ENCODE measurements at regions not wholly inside any gene's neighbourhood (a gene's known extent, or its start where the extent isn't known, plus 50 kb on each side); places are given as distances from the start of the nearest gene placed in this dataset.

- Histone ChIP-seq H3K4me1 (no peaks in the 10 kb centered on the region), H3K4me3 (no peak overlapping the region), H3K9me3 (no peaks in the 10 kb centered on the region), H3K27me3 (no peaks in the 10 kb centered on the region), H3K27ac (no peak overlapping the region), H3K36me3 (no peaks in the 10 kb centered on the region)
- TF ChIP-seq POLR2A (IDR thresholded peaks at IDR 0.05) (no peak), POLR2AphosphoS5 (IDR thresholded peaks at IDR 0.05; ENCODE audit: insufficient read depth in 1 of 2, low read depth in 1 of 2) (no peak), CTCF (IDR thresholded peaks at IDR 0.05) (no peak)
- intact Hi-C loops (cut with DNase I) = no loop called here
- no peak for DNase-seq (ENCODE audit: extremely low spot score in 2 of 2)
Observed at GRCh38 chr10:128612195-128612594, 486.0 kb upstream of the MKI67 start.

- intact Hi-C loops (cut with DNase I) = no loop called here
- no peak overlapping the region for H3K27ac ChIP-seq
- H3K9me3 ChIP-seq = no peaks in the 10 kb centered on the region
- H3K27me3 ChIP-seq = no peaks in the 10 kb centered on the region
- H3K36me3 ChIP-seq = no peaks in the 10 kb centered on the region
- TF ChIP-seq CTCF (IDR thresholded peaks at IDR 0.05) (no peak), POLR2AphosphoS5 (IDR thresholded peaks at IDR 0.05; ENCODE audit: insufficient read depth in 1 of 2, low read depth in 1 of 2) (no peak), POLR2A (IDR thresholded peaks at IDR 0.05) (no peak)
- H3K4me3 ChIP-seq = no peak overlapping the region
- no peak for DNase-seq (ENCODE audit: extremely low spot score in 2 of 2)
- H3K4me1 ChIP-seq = no peaks in the 10 kb centered on the region
Observed at GRCh38 chr10:128612631-128613030, 486.4 kb upstream of the MKI67 start.

GRCh38 chr10:128614016-128614605 lies 487.9 kb upstream of the MKI67 start:
- H3K27me3 ChIP-seq = no peaks in the 10 kb centered on the region
- no peaks in the 10 kb centered on the region for H3K9me3 ChIP-seq
- H3K4me3 ChIP-seq = no peak overlapping the region
- intact Hi-C loops (cut with DNase I) = no loop called here
- no peak overlapping the region for H3K27ac ChIP-seq
- DNase-seq (ENCODE audit: extremely low spot score in 2 of 2) = no peak
- H3K36me3 ChIP-seq = no peaks in the 10 kb centered on the region
- TF ChIP-seq CTCF (IDR thresholded peaks at IDR 0.05) (no peak), POLR2AphosphoS5 (IDR thresholded peaks at IDR 0.05; ENCODE audit: insufficient read depth in 1 of 2, low read depth in 1 of 2) (no peak), POLR2A (IDR thresholded peaks at IDR 0.05) (no peak)
- H3K4me1 ChIP-seq = no peaks in the 10 kb centered on the region

GRCh38 chr10:128614802-128615553 lies 488.8 kb upstream of the MKI67 start:
- H3K4me3 ChIP-seq = no peak overlapping the region
- no peaks in the 10 kb centered on the region for H3K4me1 ChIP-seq
- no peaks in the 10 kb centered on the region for H3K36me3 ChIP-seq
- H3K27ac ChIP-seq = no peak overlapping the region
- no peak for DNase-seq (ENCODE audit: extremely low spot score in 2 of 2)
- TF ChIP-seq CTCF (IDR thresholded peaks at IDR 0.05) (no peak), POLR2AphosphoS5 (IDR thresholded peaks at IDR 0.05; ENCODE audit: insufficient read depth in 1 of 2, low read depth in 1 of 2) (no peak), POLR2A (IDR thresholded peaks at IDR 0.05) (no peak)
- H3K27me3 ChIP-seq = no peaks in the 10 kb centered on the region
- intact Hi-C loops (cut with DNase I) = no loop called here
- H3K9me3 ChIP-seq = no peaks in the 10 kb centered on the region

DNA sequence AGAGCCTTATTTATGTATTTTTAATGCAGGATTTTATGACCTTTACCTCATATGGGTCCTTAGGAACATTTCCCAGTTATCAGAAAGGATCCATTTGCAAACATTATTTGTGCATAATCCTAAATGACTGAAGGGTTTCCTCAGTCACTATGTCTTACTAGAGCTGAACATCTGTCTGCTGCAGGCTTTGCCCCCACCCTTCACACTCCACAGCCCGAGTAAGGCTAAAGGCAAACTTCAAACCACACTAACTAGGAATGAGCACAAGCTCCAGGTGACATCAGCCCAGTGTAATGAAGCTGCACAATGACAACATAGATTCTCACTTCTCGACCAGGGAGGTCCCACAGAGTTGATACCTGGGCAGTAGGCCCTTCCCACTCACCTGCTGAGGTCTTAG lies 491.3 kb upstream of the MKI67 start:
- no peak for DNase-seq (ENCODE audit: extremely low spot score in 2 of 2)
- Histone ChIP-seq H3K27ac (no peak overlapping the region), H3K9me3 (no peaks in the 10 kb centered on the region), H3K27me3 (no peaks in the 10 kb centered on the region), H3K4me1 (no peaks in the 10 kb centered on the region), H3K36me3 (no peaks in the 10 kb centered on the region), H3K4me3 (no peak overlapping the region)
- no peak for TF ChIP-seq POLR2AphosphoS5 (IDR thresholded peaks at IDR 0.05; ENCODE audit: insufficient read depth in 1 of 2, low read depth in 1 of 2)
- no peak for TF ChIP-seq CTCF (IDR thresholded peaks at IDR 0.05)
- no peak for TF ChIP-seq POLR2A (IDR thresholded peaks at IDR 0.05)
- intact Hi-C loops (cut with DNase I) = no loop called here
